C4-2B (cell line): ENCODE measurements at regions not wholly inside any gene's neighbourhood (a gene's known extent, or its start where the extent isn't known, plus 50 kb on each side); places are given as distances from the start of the nearest gene placed in this dataset.

Source experiments
- H3K27ac ChIP-seq: fragments of 450-650 bp; 2 replicates; pipeline ENCODE4 v1.5.1; 2017
- CTCF ChIP-seq: fragments of 450-650 bp; conservative IDR thresholded peaks from 2 replicates; pipeline ENCODE4 v1.5.1; 2017; ENCODE audit warnings: mild to moderate bottlenecking
- ZFX ChIP-seq: fragments of 450-650 bp; IDR thresholded peaks from 2 replicates; pipeline ENCODE4 v1.6.1; 2017

GRCh38 chr2:81206216-81206615 is 901.7 kb upstream of the LRRTM1 start:
- no peak overlapping the region for H3K27ac ChIP-seq
- TF ChIP-seq ZFX (no peak), CTCF (no peak)

- no peak for TF ChIP-seq ZFX
- TF ChIP-seq CTCF = no peak
- H3K27ac ChIP-seq = no peak overlapping the region
Observed at GRCh38 chr2:81196933-81197628, 892.5 kb upstream of the LRRTM1 start.

GRCh38 chr2:81196383-81196851 is 891.9 kb upstream of the LRRTM1 start:
- TF ChIP-seq ZFX = no peak
- no peak for TF ChIP-seq CTCF
- no peak overlapping the region for H3K27ac ChIP-seq

GRCh38 chr2:81195774-81196382 is 891.3 kb upstream of the LRRTM1 start:
- H3K27ac ChIP-seq = no peak overlapping the region
- TF ChIP-seq ZFX = no peak
- no peak for TF ChIP-seq CTCF

GRCh38 chr2:81195017-81195773 is 890.6 kb upstream of the LRRTM1 start:
- TF ChIP-seq CTCF = no peak
- H3K27ac ChIP-seq = no peak overlapping the region

- TF ChIP-seq CTCF (no peak), ZFX (no peak)
- H3K27ac ChIP-seq = no peak overlapping the region
Observed at GRCh38 chr2:81194581-81194980, 890.0 kb upstream of the LRRTM1 start.

DNA sequence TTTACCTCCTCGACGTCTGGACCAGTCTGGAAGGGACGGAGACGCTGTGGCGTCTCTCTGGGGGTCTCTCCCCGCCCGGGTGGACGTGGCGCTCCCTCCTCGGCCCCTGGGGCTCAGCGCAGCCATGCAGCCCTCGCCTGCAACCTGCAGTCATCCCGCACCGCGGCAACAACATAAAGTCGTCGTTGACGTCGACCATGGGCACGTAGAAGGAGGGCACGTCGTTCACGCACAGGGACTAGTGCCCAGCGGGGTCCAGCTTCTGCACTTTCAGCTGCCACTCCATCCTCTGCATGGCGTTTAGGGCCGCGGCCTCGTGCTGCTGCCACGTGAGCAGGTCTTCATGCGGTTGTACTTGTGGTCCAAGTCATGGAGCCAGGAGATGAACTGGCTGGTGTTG is 889.6 kb upstream of the LRRTM1 start:
- TF ChIP-seq CTCF = no peak
- TF ChIP-seq ZFX = no peak
- no peak overlapping the region for H3K27ac ChIP-seq
